Mesendoderm (in vitro differentiated cells): ENCODE measurements at regions not wholly inside any gene's neighbourhood (a gene's known extent, or its start where the extent isn't known, plus 50 kb on each side); places are given as distances from the start of the nearest gene placed in this dataset.

Experiments
- DNase-seq: peaks from one replicate; pipeline ENCODE4 v3.0.0; 2013
- H2AK5ac ChIP-seq: 2 replicates; pipeline ENCODE4 v1.6.1; 2013; ENCODE audit warnings: low read length, inconsistent platforms
- H2BK120ac ChIP-seq: 2 replicates; pipeline ENCODE4 v1.6.1; 2013; ENCODE audit warnings: low read depth, mild to moderate bottlenecking, low read length, moderate library complexity, mixed read lengths
- H2BK15ac ChIP-seq: replicated peaks from 2 replicates; pipeline ENCODE4 v1.6.1; 2013; ENCODE audit warnings: low read depth, mild to moderate bottlenecking, moderate library complexity
- H2BK5ac ChIP-seq: 2 replicates; pipeline ENCODE4 v1.6.1; 2013; ENCODE audit warnings: low read length, inconsistent platforms
- H3K18ac ChIP-seq: 2 replicates; pipeline ENCODE4 v1.6.1; 2013; ENCODE audit warnings: mild to moderate bottlenecking, low read length, mixed read lengths
- H3K23ac ChIP-seq: one replicate; pipeline ENCODE4 v1.6.1; 2013; ENCODE audit warnings: low read length
- H3K27ac ChIP-seq: 2 replicates; pipeline ENCODE4 v1.5.1; 2013; ENCODE audit warnings: low read depth, mild to moderate bottlenecking, inconsistent platforms, low read length, moderate library complexity
- H3K27me3 ChIP-seq: 2 replicates; pipeline ENCODE4 v1.6.1; 2013; ENCODE audit warnings: low read length, control low read depth, mild to moderate bottlenecking, inconsistent platforms; ENCODE audit not compliant: insufficient read depth, poor library complexity
- H3K36me3 ChIP-seq: 2 replicates; pipeline ENCODE4 v1.6.1; 2013; ENCODE audit warnings: low read length, inconsistent platforms; ENCODE audit not compliant: control insufficient read depth, insufficient read depth
- H3K4ac ChIP-seq: one replicate; pipeline ENCODE4 v1.6.1; 2013; ENCODE audit warnings: low read depth, mild to moderate bottlenecking, low read length, moderate library complexity
- H3K4me1 ChIP-seq: 2 replicates; pipeline ENCODE4 v1.6.1; 2013; ENCODE audit warnings: low read depth, low read length, inconsistent platforms; ENCODE audit not compliant: control insufficient read depth
- H3K4me2 ChIP-seq: 2 replicates; pipeline ENCODE4 v1.6.1; 2013; ENCODE audit warnings: low read length
- H3K4me3 ChIP-seq: 2 replicates; pipeline ENCODE4 v1.5.1; 2013; ENCODE audit warnings: mild to moderate bottlenecking, low read length
- H3K56ac ChIP-seq: one replicate; pipeline ENCODE4 v1.6.1; 2013; ENCODE audit warnings: low read length
- H3K79me1 ChIP-seq: 2 replicates; pipeline ENCODE4 v1.6.1; 2013; ENCODE audit warnings: low read length, inconsistent platforms
- H3K79me2 ChIP-seq: 2 replicates; pipeline ENCODE4 v1.6.1; 2013; ENCODE audit warnings: mild to moderate bottlenecking, low read length; ENCODE audit not compliant: control insufficient read depth, insufficient read depth
- H3K9ac ChIP-seq: 2 replicates; pipeline ENCODE4 v1.6.1; 2013; ENCODE audit warnings: low read length, inconsistent platforms
- H4K5ac ChIP-seq: one replicate; pipeline ENCODE4 v1.6.1; 2013; ENCODE audit warnings: low read length
- H4K8ac ChIP-seq: one replicate; pipeline ENCODE4 v1.6.1; 2013; ENCODE audit warnings: low read depth, mild to moderate bottlenecking, control low read depth, low read length, moderate library complexity
- WGBS: extraction: QIAGEN DNeasy Blood & Tissue Kit; methylation state at CpG from one replicate; pipeline ENCODE4 v1.1.7; 2013; ENCODE audit warnings: low lambda C conversion rate, missing lambda C conversion rate; ENCODE audit not compliant: insufficient coverage; ENCODE audit errors: extremely low coverage; 5-methylcytosine and 5-hydroxymethylcytosine counted together

DNA sequence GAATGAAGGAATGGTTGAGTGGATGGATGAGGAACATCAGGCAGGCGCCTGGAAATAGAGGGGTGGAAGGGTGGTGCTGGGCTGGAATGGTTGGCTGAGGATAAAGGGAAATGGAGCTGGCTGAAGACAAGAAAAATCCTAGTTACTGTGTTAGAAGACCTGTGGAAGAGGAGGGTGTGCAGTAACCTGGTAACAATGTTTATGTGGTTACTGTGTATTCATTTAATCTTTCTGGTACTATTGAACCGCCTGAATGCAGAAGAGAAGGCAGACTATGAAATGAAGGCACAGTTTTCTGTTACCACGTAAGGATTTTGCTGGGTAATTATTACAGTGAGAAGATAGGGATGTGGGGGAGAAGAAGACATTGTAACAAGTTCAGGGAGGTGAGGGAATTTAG is 110.3 kb upstream of the MGAT5 start:
- Histone ChIP-seq H3K27ac (peak overlapping the region; percentile 62), H2BK120ac (peak overlapping the region; percentile 93), H3K4me3 (no peak overlapping the region), H4K5ac (peak overlapping the region; percentile 59), H3K4ac (peak overlapping the region; percentile 96), H3K9ac (peak overlapping the region; percentile 15), H4K8ac (no peak overlapping the region), H2BK5ac (peak overlapping the region; percentile 83), H3K18ac (peak overlapping the region; percentile 88), H3K79me2 (peaks cover 20% of the 10 kb centered on the region), H2AK5ac (peak overlapping the region; percentile 84), H3K23ac (peak overlapping the region; percentile 59), H3K4me1 (peaks cover 25% of the 10 kb centered on the region), H3K27me3 (no peaks in the 10 kb centered on the region), H3K36me3 (no peaks in the 10 kb centered on the region), H3K4me2 (no peak overlapping the region), H3K56ac (peak overlapping the region; percentile 68), H3K79me1 (peaks cover 17% of the 10 kb centered on the region), H2BK15ac (peak overlapping the region; percentile 23)
- no CpG with 5 or more reads among the region's 3 CpGs for WGBS
- DNase-seq: no peak

DNA sequence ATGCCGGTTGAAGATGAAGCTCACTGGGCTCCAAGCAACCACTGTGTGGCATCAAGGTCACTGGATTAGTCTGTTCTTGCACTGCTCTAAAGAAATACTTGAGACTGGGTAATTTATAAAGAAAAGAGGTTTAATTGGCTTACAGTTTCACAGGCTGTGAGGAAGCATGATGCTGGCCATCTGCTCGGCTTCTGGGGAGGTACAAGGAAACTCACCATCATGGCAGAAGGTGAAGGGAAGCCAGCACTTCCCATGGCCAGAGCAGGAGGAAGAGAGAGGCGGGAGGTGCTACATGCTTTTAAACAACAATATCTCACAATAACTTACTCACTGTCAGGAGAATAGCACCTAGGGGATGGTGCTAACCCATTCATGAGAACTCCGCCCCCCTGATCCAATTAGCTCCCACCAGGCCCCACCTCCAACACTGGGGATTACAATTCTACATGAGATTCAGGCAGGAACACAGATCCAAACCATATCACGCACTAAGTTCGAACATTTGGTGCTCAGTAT is 109.7 kb upstream of the MGAT5 start:
- DNase-seq: peak; percentile 81
- no peak overlapping the region for H3K4me3 ChIP-seq
- H3K27ac ChIP-seq: no peak overlapping the region
- H2BK120ac ChIP-seq: no peak overlapping the region
- peak overlapping the region; percentile 59 for H3K23ac ChIP-seq
- H2BK5ac ChIP-seq: peak overlapping the region; percentile 83
- no peak overlapping the region for H2AK5ac ChIP-seq
- H3K18ac ChIP-seq: no peak overlapping the region
- H3K36me3 ChIP-seq: no peaks in the 10 kb centered on the region
- H2BK15ac ChIP-seq: no peak overlapping the region
- no CpG with 5 or more reads among the region's 6 CpGs for WGBS
- H3K4ac ChIP-seq: no peak overlapping the region
- H4K5ac ChIP-seq: no peak overlapping the region
- peak overlapping the region; percentile 68 for H3K56ac ChIP-seq
- no peak overlapping the region for H4K8ac ChIP-seq
- H3K4me1 ChIP-seq: peaks cover 25% of the 10 kb centered on the region
- no peaks in the 10 kb centered on the region for H3K27me3 ChIP-seq
- peaks cover 17% of the 10 kb centered on the region for H3K79me2 ChIP-seq
- H3K9ac ChIP-seq: no peak overlapping the region
- no peak overlapping the region for H3K4me2 ChIP-seq
- peaks cover 14% of the 10 kb centered on the region for H3K79me1 ChIP-seq

DNA sequence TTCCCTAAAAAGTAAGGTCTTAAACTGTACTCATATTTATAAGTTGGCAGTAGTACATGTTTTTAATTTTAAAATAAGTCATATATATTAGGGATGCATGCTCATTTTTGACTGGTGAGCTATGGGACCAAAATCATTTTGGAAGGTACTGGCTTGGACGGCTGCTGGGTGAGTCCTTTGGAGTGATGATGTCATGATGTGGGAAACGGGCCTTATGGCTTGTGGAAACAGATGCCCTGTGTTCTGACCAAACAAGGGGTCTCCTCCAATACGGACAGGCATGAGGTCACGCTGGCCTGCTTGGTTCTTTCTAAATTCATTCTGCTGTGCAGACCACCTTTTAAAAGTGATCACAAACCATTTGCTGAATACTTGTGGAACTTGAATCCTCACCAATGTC is 109.2 kb upstream of the MGAT5 start:
- H3K4ac ChIP-seq: no peak overlapping the region
- no peak overlapping the region for H3K4me2 ChIP-seq
- H3K4me1 ChIP-seq: peaks cover 29% of the 10 kb centered on the region
- peak overlapping the region; percentile 1 for H2BK5ac ChIP-seq
- H2BK15ac ChIP-seq: no peak overlapping the region
- no peaks in the 10 kb centered on the region for H3K36me3 ChIP-seq
- H3K79me1 ChIP-seq: peaks cover 12% of the 10 kb centered on the region
- H3K79me2 ChIP-seq: peaks cover 17% of the 10 kb centered on the region
- no peak overlapping the region for H3K23ac ChIP-seq
- no peak overlapping the region for H4K5ac ChIP-seq
- H3K27ac ChIP-seq: no peak overlapping the region
- H3K18ac ChIP-seq: peak overlapping the region; percentile 77
- no peaks in the 10 kb centered on the region for H3K27me3 ChIP-seq
- H2BK120ac ChIP-seq: no peak overlapping the region
- DNase-seq: peak; percentile 29
- no peak overlapping the region for H4K8ac ChIP-seq
- H3K4me3 ChIP-seq: no peak overlapping the region
- H3K56ac ChIP-seq: peak overlapping the region; percentile 35
- WGBS: no CpG with 5 or more reads among the region's 4 CpGs
- peak overlapping the region; percentile 77 for H2AK5ac ChIP-seq
- H3K9ac ChIP-seq: no peak overlapping the region

DNA sequence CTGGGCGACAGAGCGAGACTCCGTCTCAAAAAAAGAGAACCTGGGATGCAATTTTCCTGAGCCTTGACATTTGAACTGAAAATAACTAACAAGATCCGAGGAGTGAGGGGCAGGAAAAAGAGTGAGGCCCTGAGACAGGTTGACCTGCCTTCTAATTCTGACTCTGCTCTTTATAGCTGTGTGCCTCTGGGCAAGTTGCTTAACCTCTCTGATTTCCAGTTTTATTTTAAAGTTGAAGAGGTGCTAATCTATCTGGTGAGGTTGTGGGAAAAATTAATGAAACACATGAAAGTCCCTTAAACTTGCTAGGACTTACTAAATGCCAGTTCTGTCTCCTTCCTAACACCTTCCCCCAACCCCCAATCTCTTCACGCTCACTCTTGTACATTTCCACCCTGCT is 108.4 kb upstream of the MGAT5 start:
- no peak overlapping the region for H2BK15ac ChIP-seq
- no peak overlapping the region for H3K4ac ChIP-seq
- no peak overlapping the region for H3K4me2 ChIP-seq
- H4K8ac ChIP-seq: no peak overlapping the region
- H2AK5ac ChIP-seq: no peak overlapping the region
- no peak overlapping the region for H3K56ac ChIP-seq
- no CpG with 5 or more reads among the region's 5 CpGs for WGBS
- H3K4me3 ChIP-seq: no peak overlapping the region
- H3K27ac ChIP-seq: no peak overlapping the region
- no peaks in the 10 kb centered on the region for H3K36me3 ChIP-seq
- no peak for DNase-seq
- no peak overlapping the region for H3K23ac ChIP-seq
- H3K4me1 ChIP-seq: peaks cover 30% of the 10 kb centered on the region
- H4K5ac ChIP-seq: no peak overlapping the region
- no peaks in the 10 kb centered on the region for H3K27me3 ChIP-seq
- H3K79me2 ChIP-seq: peaks cover 17% of the 10 kb centered on the region
- no peak overlapping the region for H2BK120ac ChIP-seq
- no peak overlapping the region for H2BK5ac ChIP-seq
- peaks cover 10% of the 10 kb centered on the region for H3K79me1 ChIP-seq
- no peak overlapping the region for H3K18ac ChIP-seq
- no peak overlapping the region for H3K9ac ChIP-seq

DNA sequence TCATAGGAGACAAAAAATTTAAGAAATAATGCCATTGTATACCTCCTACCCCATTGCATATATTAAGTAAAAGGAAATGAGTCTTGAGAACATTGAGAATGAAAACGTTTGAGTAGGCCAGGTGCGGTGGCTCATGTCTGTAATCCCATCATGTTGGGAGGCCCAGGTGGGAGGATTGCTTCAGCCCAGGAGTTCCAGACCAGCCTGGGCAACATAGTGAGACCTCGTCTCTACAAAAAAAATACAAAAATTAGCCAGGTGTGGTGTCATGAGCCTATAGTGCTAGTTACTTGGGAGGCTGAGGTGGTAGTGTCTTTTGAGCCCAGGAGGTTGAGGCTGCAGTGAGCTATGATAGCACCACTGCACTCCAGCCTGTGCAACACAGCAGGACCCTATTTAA is 107.7 kb upstream of the MGAT5 start:
- H3K4me2 ChIP-seq: no peak overlapping the region
- H3K36me3 ChIP-seq: no peaks in the 10 kb centered on the region
- no peak overlapping the region for H2BK5ac ChIP-seq
- no CpG with 5 or more reads among the region's 3 CpGs for WGBS
- no peak overlapping the region for H3K4me3 ChIP-seq
- no peak overlapping the region for H3K27ac ChIP-seq
- H4K8ac ChIP-seq: no peak overlapping the region
- peaks cover 17% of the 10 kb centered on the region for H3K79me2 ChIP-seq
- H4K5ac ChIP-seq: no peak overlapping the region
- H3K9ac ChIP-seq: no peak overlapping the region
- H3K18ac ChIP-seq: no peak overlapping the region
- DNase-seq: no peak
- no peaks in the 10 kb centered on the region for H3K27me3 ChIP-seq
- peaks cover 30% of the 10 kb centered on the region for H3K4me1 ChIP-seq
- H3K56ac ChIP-seq: no peak overlapping the region
- no peak overlapping the region for H2BK15ac ChIP-seq
- H3K23ac ChIP-seq: no peak overlapping the region
- peaks cover 13% of the 10 kb centered on the region for H3K79me1 ChIP-seq
- H2AK5ac ChIP-seq: no peak overlapping the region
- H2BK120ac ChIP-seq: no peak overlapping the region
- H3K4ac ChIP-seq: no peak overlapping the region

DNA sequence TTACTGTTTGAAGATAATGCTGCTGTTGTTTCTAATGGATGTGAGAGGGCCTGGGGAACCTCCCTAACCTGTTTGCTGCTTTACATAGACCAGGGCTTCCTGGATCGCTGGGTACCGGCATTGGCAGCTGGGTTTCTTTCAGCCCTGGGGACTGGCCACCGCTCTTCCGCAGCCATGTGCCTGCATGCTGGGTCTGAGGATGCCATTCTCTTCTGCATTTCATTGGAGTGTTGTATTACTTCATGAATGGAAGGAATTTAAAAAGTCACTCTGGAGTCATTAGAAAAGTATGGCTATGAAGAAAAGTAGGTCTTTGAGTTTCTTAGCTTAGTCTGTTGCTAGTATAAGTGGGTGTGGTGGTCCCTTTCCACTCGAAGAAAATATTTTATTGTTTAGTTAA is 107.3 kb upstream of the MGAT5 start:
- H2BK120ac ChIP-seq: no peak overlapping the region
- no peak overlapping the region for H4K8ac ChIP-seq
- H3K9ac ChIP-seq: no peak overlapping the region
- no peak overlapping the region for H3K27ac ChIP-seq
- H3K79me2 ChIP-seq: peaks cover 16% of the 10 kb centered on the region
- H3K79me1 ChIP-seq: peaks cover 13% of the 10 kb centered on the region
- H3K27me3 ChIP-seq: no peaks in the 10 kb centered on the region
- no peak overlapping the region for H3K56ac ChIP-seq
- H3K18ac ChIP-seq: no peak overlapping the region
- H2BK15ac ChIP-seq: no peak overlapping the region
- WGBS: no CpG with 5 or more reads among the region's 5 CpGs
- H3K4me3 ChIP-seq: no peak overlapping the region
- peak; percentile 74 for DNase-seq
- no peak overlapping the region for H4K5ac ChIP-seq
- no peak overlapping the region for H3K23ac ChIP-seq
- H3K4me2 ChIP-seq: no peak overlapping the region
- no peaks in the 10 kb centered on the region for H3K36me3 ChIP-seq
- H3K4me1 ChIP-seq: peaks cover 30% of the 10 kb centered on the region
- no peak overlapping the region for H2BK5ac ChIP-seq
- no peak overlapping the region for H2AK5ac ChIP-seq
- H3K4ac ChIP-seq: no peak overlapping the region
